Endothelial cell of umbilical vein (primary cell): ENCODE measurements at regions not wholly inside any gene's neighbourhood (a gene's known extent, or its start where the extent isn't known, plus 50 kb on each side); places are given as distances from the start of the nearest gene placed in this dataset.

ENCODE experiments used
- BruUV-seq: library from RNA; stranded (reverse); fragments of 400-500 nt; replicated peaks from 2 replicates; lab custom pipeline; 2021; lab: Mats Ljungman, UMichigan
- CTCF ChIA-PET: fragments of 300-600, 350-600 bp; sonication (Branson Sonifier 250); formaldehyde crosslinking; loops from one replicate; lab custom pipeline; 2021; ENCODE audit warnings: antibody characterized with exemption, inconsistent platforms; lab: Charles Lee
- POLR2A ChIA-PET: fragments of 300-600, 350-600 bp; sonication (Branson Sonifier 250); formaldehyde crosslinking; loops from one replicate; lab custom pipeline; 2021; ENCODE audit warnings: antibody characterized with exemption, inconsistent platforms; lab: Charles Lee
- DNase-seq: peaks from one replicate; pipeline ENCODE4 v3.0.0-alpha.2; 2011; ENCODE audit warnings: low read depth, low spot score
- FAIRE-seq: peaks from 2 replicates; lab custom pipeline; 2011; peaks lifted over from hg19 to GRCh38; lab: Jason Lieb, UNC
- H2AFZ ChIP-seq: 2 replicates; pipeline ENCODE4 v1.6.0; 2012; ENCODE audit warnings: low read depth, low read length, control low read depth, inconsistent platforms
- H3K27ac ChIP-seq: 2 replicates; pipeline ENCODE4 v1.5.1; 2011; ENCODE audit warnings: low read depth, mild to moderate bottlenecking, control low read depth, low read length, moderate library complexity; ENCODE audit not compliant: insufficient read depth
- H3K27me3 ChIP-seq, 2 experiments: 2 replicates each; pipeline versions ENCODE4 v1.6.0 to v1.6.1; 2011; ENCODE audit warnings: low read length in 2 of 2, mixed read lengths in 1 of 2; ENCODE audit not compliant: control insufficient read depth in 2 of 2, insufficient read depth in 2 of 2
- H3K36me3 ChIP-seq, 2 experiments: 2 replicates in 1 of 2; 3 replicates in 1 of 2; pipeline ENCODE4 v1.5.1; 2011; ENCODE audit warnings: low read length in 2 of 2, mild to moderate bottlenecking in 1 of 2, moderate library complexity in 1 of 2; ENCODE audit not compliant: control insufficient read depth in 2 of 2, insufficient read depth in 2 of 2; ENCODE audit errors: extremely low read depth in 1 of 2
- H3K4me1 ChIP-seq: 3 replicates; pipeline ENCODE4 v1.5.1; 2011; ENCODE audit warnings: mild to moderate bottlenecking, low read length; ENCODE audit not compliant: control insufficient read depth, insufficient read depth; ENCODE audit errors: extremely low read depth
- H3K4me2 ChIP-seq: 2 replicates; pipeline ENCODE4 v1.6.1; 2011; ENCODE audit warnings: low read length, control low read depth, mixed read lengths; ENCODE audit not compliant: insufficient read depth
- H3K4me3 ChIP-seq, 3 experiments: fragments of 200-600 bp in 1 of 3; sonication (generic), shearing (Covaris generic) in 1 of 3; replicated peaks in 1 of 3; 2 replicates each; pipeline ENCODE4 v1.5.1; 2011 to 2016; ENCODE audit warnings: control low read depth in 3 of 3, low read length in 3 of 3, mild to moderate bottlenecking in 2 of 3, inconsistent platforms in 1 of 3, low read depth in 1 of 3, moderate library complexity in 1 of 3; ENCODE audit not compliant: insufficient read depth in 1 of 3
- H3K79me2 ChIP-seq: 2 replicates; pipeline ENCODE4 v1.6.0; 2012; ENCODE audit warnings: low read length, inconsistent platforms; ENCODE audit not compliant: control insufficient read depth, insufficient read depth
- H3K9ac ChIP-seq: replicated peaks from 2 replicates; pipeline ENCODE3; 2011; ENCODE audit warnings: low read length, control low read depth; ENCODE audit not compliant: insufficient read depth; ENCODE audit errors: extremely low read depth
- H3K9me1 ChIP-seq: replicated peaks from 3 replicates; pipeline ENCODE4 v1.6.0; 2011; ENCODE audit warnings: mild to moderate bottlenecking, low read length; ENCODE audit not compliant: control insufficient read depth, insufficient read depth; ENCODE audit errors: extremely low read depth
- H3K9me3 ChIP-seq: replicated peaks from 2 replicates; pipeline ENCODE4 v1.5.1; 2012; ENCODE audit warnings: low read length, inconsistent platforms; ENCODE audit not compliant: control insufficient read depth, insufficient read depth
- H4K20me1 ChIP-seq: replicated peaks from 2 replicates; pipeline ENCODE3; 2011; ENCODE audit warnings: mild to moderate bottlenecking, low read length; ENCODE audit not compliant: control insufficient read depth, insufficient read depth; ENCODE audit errors: extremely low read depth
- EZH2 ChIP-seq: IDR thresholded peaks from 2 replicates; pipeline ENCODE4 v1.6.1; 2012; ENCODE audit warnings: borderline replicate concordance, low read depth, mild to moderate bottlenecking, moderate library complexity, low read length, inconsistent platforms; ENCODE audit not compliant: severe bottlenecking
- FOS ChIP-seq: IDR thresholded peaks from 2 replicates; pipeline ENCODE4 v1.6.1; 2011; ENCODE audit warnings: mild to moderate bottlenecking, low read length, moderate library complexity, borderline replicate concordance; ENCODE audit not compliant: insufficient read depth
- GATA2 ChIP-seq: IDR thresholded peaks from 2 replicates; pipeline ENCODE4 v1.7.0; 2011; ENCODE audit warnings: low read depth, mild to moderate bottlenecking, moderate library complexity, mixed read lengths, low read length; ENCODE audit not compliant: insufficient read length, insufficient read depth
- JUN ChIP-seq: IDR thresholded peaks from 2 replicates; pipeline ENCODE4 v1.6.1; 2011; ENCODE audit warnings: borderline replicate concordance, low read depth; ENCODE audit not compliant: insufficient read length, insufficient read depth
- MYC ChIP-seq: IDR thresholded peaks from one replicate; pipeline ENCODE4 v1.6.1; 2011; ENCODE audit warnings: mild to moderate bottlenecking, low read depth, low read length
- POLR2A ChIP-seq: IDR thresholded peaks from 2 replicates; pipeline ENCODE4 v1.6.1; 2012; ENCODE audit warnings: low read depth, mild to moderate bottlenecking, control low read depth, low read length
- POLR2AphosphoS5 ChIP-seq: IDR thresholded peaks from 2 replicates; pipeline ENCODE4 v1.6.1; 2012; ENCODE audit warnings: low read depth, mild to moderate bottlenecking, control low read depth, low read length, moderate library complexity; ENCODE audit not compliant: insufficient read depth
- dilution Hi-C: fragments of 300-500 bp; cut with MboI; formaldehyde crosslinking; loops from one replicate; pipeline ENCODE4 v1.15.0; 2019; ENCODE audit warnings: low sequenced_read_pairs; ENCODE audit not compliant: extremely low pct_ligation_motif_present
- intact Hi-C: fragments of 100-400 bp; cut with micrococcal nuclease; formaldehyde crosslinking; loops from one replicate; pipeline ENCODE4 v1.10.0; 2022
- TF ChIP-seq, protein P1 (sequence below): IDR thresholded peaks from 2 replicates; pipeline ENCODE4 v1.6.1; 2011; ENCODE audit not compliant: insufficient read depth, insufficient read length
- TF ChIP-seq, protein P2 (sequence below), 2 donors: IDR thresholded peaks; 1 replicate in 1 of 2; 2 replicates in 1 of 2; pipeline ENCODE4 v1.5.1; 2011; ENCODE audit warnings: low read length in 2 of 2, mild to moderate bottlenecking in 2 of 2, moderate library complexity in 2 of 2, control low read depth in 1 of 2, inconsistent platforms in 1 of 2, low read depth in 1 of 2; ENCODE audit not compliant: insufficient read depth in 1 of 2; ENCODE audit errors: extremely low read depth in 1 of 2

- Histone ChIP-seq H3K9ac (no peak overlapping the region), H4K20me1 (no peaks in the 10 kb centered on the region), H3K4me3 (no peak overlapping the region), H3K27me3 (no peaks in the 10 kb centered on the region), H3K27ac (no peak overlapping the region), H3K9me1 (no peaks in the 10 kb centered on the region), H3K36me3 (no peaks in the 10 kb centered on the region), H3K4me1 (no peaks in the 10 kb centered on the region), H3K9me3 (no peaks in the 10 kb centered on the region), H2AFZ (no peak overlapping the region), H3K79me2 (no peaks in the 10 kb centered on the region), H3K4me2 (no peak overlapping the region)
- CTCF ChIA-PET, result interaction anchor here (1.2 kb wide), 1 partner anchor 15 kb away, joined by 3 read pairs; no protein-coding TSS in a partner anchor
- intact Hi-C loops (no loop called here), dilution Hi-C loops (no loop called here)
- POLR2A ChIA-PET, result no interaction called here
- DNase-seq, result no peak
- TF ChIP-seq GATA2, result no peak
- TF ChIP-seq EZH2, result no peak
- no peak for TF ChIP-seq FOS
- TF ChIP-seq, protein P1, sequence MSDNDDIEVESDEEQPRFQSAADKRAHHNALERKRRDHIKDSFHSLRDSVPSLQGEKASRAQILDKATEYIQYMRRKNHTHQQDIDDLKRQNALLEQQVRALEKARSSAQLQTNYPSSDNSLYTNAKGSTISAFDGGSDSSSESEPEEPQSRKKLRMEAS, result no peak
- TF ChIP-seq, protein P2, sequence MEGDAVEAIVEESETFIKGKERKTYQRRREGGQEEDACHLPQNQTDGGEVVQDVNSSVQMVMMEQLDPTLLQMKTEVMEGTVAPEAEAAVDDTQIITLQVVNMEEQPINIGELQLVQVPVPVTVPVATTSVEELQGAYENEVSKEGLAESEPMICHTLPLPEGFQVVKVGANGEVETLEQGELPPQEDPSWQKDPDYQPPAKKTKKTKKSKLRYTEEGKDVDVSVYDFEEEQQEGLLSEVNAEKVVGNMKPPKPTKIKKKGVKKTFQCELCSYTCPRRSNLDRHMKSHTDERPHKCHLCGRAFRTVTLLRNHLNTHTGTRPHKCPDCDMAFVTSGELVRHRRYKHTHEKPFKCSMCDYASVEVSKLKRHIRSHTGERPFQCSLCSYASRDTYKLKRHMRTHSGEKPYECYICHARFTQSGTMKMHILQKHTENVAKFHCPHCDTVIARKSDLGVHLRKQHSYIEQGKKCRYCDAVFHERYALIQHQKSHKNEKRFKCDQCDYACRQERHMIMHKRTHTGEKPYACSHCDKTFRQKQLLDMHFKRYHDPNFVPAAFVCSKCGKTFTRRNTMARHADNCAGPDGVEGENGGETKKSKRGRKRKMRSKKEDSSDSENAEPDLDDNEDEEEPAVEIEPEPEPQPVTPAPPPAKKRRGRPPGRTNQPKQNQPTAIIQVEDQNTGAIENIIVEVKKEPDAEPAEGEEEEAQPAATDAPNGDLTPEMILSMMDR (IDR thresholded peaks at IDR 0.05; ENCODE audit: extremely low read depth in 1 of 2, insufficient read depth in 1 of 2, low read depth in 1 of 2, low read length in 2 of 2), result no peak
- no peak for TF ChIP-seq MYC
- TF ChIP-seq POLR2A, result no peak
- TF ChIP-seq POLR2AphosphoS5, result no peak
- TF ChIP-seq JUN, result no peak
- BruUV-seq, result no TSS peak
- FAIRE-seq, result no peak
These were observed 605.6 kb upstream of the BOD1L1 start for GRCh38 chr4:14233126-14233525.
